ENCODE measurements at regions not wholly inside any gene's neighbourhood (a gene's known extent, or its start where the extent isn't known, plus 50 kb on each side); places are given as distances from the start of the nearest gene placed in this dataset.
A peak's percentile ranks its signal among the peaks of the same experiment; 100 is the strongest.
"Not testable (repeated sequence)": the region's sequence is repeated elsewhere in the genome, so short reads cannot be mapped to it uniquely, and the experiment has no call there.

GRCh38 chr1:178660461-178660860, 64.6 kb upstream of the RALGPS2 start:
- WGBS: 80% methylated on average over 1 of the region's 1 CpG
- intact Hi-C loops (cut with DNase I): no loop called here

GRCh38 chr1:178664278-178664677, 60.8 kb upstream of the RALGPS2 start:
- Histone ChIP-seq H3K4me3 (no peak overlapping the region), H3K36me3 (no peaks in the 10 kb centered on the region), H3K9me3 (no peaks in the 10 kb centered on the region), H3K4me1 (no peaks in the 10 kb centered on the region), H3K27ac (replicated peaks in 1 of 4) (no peak overlapping the region), H3K27me3 (no peaks in the 10 kb centered on the region)
- TF ChIP-seq POLR2A (IDR thresholded peaks at IDR 0.05; ENCODE audit: low read depth) (no peak), CTCF (IDR thresholded peaks at IDR 0.05) (no peak), EP300 (IDR thresholded peaks at IDR 0.05) (no peak), POLR2AphosphoS5 (IDR thresholded peaks at IDR 0.05) (no peak)
- WGBS: 78% methylated on average over 5 of the region's 5 CpGs
- intact Hi-C loops (cut with DNase I): no loop called here
- peak; percentile 60 for DNase-seq (ENCODE audit: extremely low spot score)

More at GRCh38 chr1:178660461-178660860, 64.6 kb upstream of the RALGPS2 start:
- no peak for DNase-seq (ENCODE audit: extremely low spot score)
- H3K27ac ChIP-seq (replicated peaks in 1 of 4): no peak overlapping the region
- TF ChIP-seq CTCF (IDR thresholded peaks at IDR 0.05) (no peak), EP300 (IDR thresholded peaks at IDR 0.05) (no peak), POLR2AphosphoS5 (IDR thresholded peaks at IDR 0.05) (no peak), POLR2A (IDR thresholded peaks at IDR 0.05; ENCODE audit: low read depth) (no peak)
- no peak overlapping the region for H3K4me3 ChIP-seq
- H3K36me3 ChIP-seq: no peaks in the 10 kb centered on the region
- no peaks in the 10 kb centered on the region for H3K4me1 ChIP-seq
- H3K27me3 ChIP-seq: no peaks in the 10 kb centered on the region
- H3K9me3 ChIP-seq: no peaks in the 10 kb centered on the region

DNA sequence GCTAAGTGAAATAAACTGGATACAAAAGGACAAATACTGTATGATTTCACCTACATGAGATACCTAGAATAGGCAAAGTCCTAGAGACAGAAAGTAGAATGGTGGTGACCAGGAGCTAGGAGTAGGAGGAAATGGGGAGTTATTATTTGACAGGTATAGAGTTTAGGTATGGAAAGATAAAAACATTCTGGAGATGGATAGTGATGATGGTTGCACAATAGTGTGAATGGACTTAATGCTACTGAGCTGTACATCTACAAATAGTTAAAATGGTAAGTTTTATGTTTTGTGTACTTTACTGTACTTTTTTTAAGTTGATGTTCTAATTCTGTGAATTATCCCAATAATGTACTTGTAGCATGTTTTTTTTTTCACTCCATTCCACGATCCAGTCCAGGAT, 59.5 kb upstream of the RALGPS2 start:
- 73% methylated on average over 1 of the region's 1 CpG for WGBS
- Histone ChIP-seq H3K36me3 (no peaks in the 10 kb centered on the region), H3K4me1 (no peaks in the 10 kb centered on the region), H3K4me3 (no peak overlapping the region), H3K27ac (replicated peaks in 1 of 4) (no peak overlapping the region), H3K27me3 (no peaks in the 10 kb centered on the region), H3K9me3 (no peaks in the 10 kb centered on the region)
- no peak for TF ChIP-seq EP300 (IDR thresholded peaks at IDR 0.05)
- no peak for TF ChIP-seq POLR2A (IDR thresholded peaks at IDR 0.05; ENCODE audit: low read depth)
- no peak for TF ChIP-seq CTCF (IDR thresholded peaks at IDR 0.05)
- no peak for TF ChIP-seq POLR2AphosphoS5 (IDR thresholded peaks at IDR 0.05)
- no peak for DNase-seq (ENCODE audit: extremely low spot score)
- intact Hi-C loops (cut with DNase I): no loop called here

- DNase-seq (ENCODE audit: extremely low spot score): peak; percentile 7
- H3K27me3 ChIP-seq; H3K36me3 ChIP-seq; H3K27ac ChIP-seq (replicated peaks in 1 of 4); H3K4me3 ChIP-seq; H3K9me3 ChIP-seq; H3K4me1 ChIP-seq; intact Hi-C loops (cut with DNase I): not testable (repeated sequence)
- 87% methylated on average over 9 of the region's 9 CpGs for WGBS
Measured at GRCh38 chr1:178666891-178667290, 58.2 kb upstream of the RALGPS2 start.

- no peak for TF ChIP-seq EP300 (IDR thresholded peaks at IDR 0.05)
- no peak for TF ChIP-seq POLR2A (IDR thresholded peaks at IDR 0.05; ENCODE audit: low read depth)
- TF ChIP-seq CTCF (IDR thresholded peaks at IDR 0.05): no peak
- no peak for TF ChIP-seq POLR2AphosphoS5 (IDR thresholded peaks at IDR 0.05)
- no peak for DNase-seq (ENCODE audit: extremely low spot score)
- Histone ChIP-seq H3K27ac (replicated peaks in 1 of 4) (no peak overlapping the region), H3K9me3 (peaks cover 0 to 4% (median 0%) of the 10 kb centered on the region in 4 donors), H3K4me1 (no peaks in the 10 kb centered on the region), H3K4me3 (no peak overlapping the region), H3K27me3 (no peaks in the 10 kb centered on the region), H3K36me3 (no peaks in the 10 kb centered on the region)
- intact Hi-C loops (cut with DNase I): no loop called here
Measured at GRCh38 chr1:178672434-178672833, 52.6 kb upstream of the RALGPS2 start.

GRCh38 chr1:178674559-178674958, 50.5 kb upstream of the RALGPS2 start:
- WGBS: 100% methylated on average over 1 of the region's 1 CpG

More at GRCh38 chr1:178674559-178674958, 50.5 kb upstream of the RALGPS2 start:
- H3K27me3 ChIP-seq; intact Hi-C loops (cut with DNase I); H3K9me3 ChIP-seq; H3K4me3 ChIP-seq; H3K27ac ChIP-seq (replicated peaks in 1 of 4); H3K4me1 ChIP-seq; H3K36me3 ChIP-seq; DNase-seq (ENCODE audit: extremely low spot score): not testable (repeated sequence)

All from esophagus muscularis mucosa (tissue), 4 donors.